HCT116 (cell line): ENCODE measurements at regions not wholly inside any gene's neighbourhood (a gene's known extent, or its start where the extent isn't known, plus 50 kb on each side); places are given as distances from the start of the nearest gene placed in this dataset.

ENCODE experiments used
- ATAC-seq: fragments of 200-7000 bp; cut with Tn5 transposase; 2 replicates; pipeline ENCODE4 v1.9.1; 2020; ENCODE audit warnings: mild to moderate bottlenecking, moderate library complexity
- BruUV-seq: library from RNA; stranded (reverse); fragments of 400-500 nt; replicated peaks from 2 replicates; lab custom pipeline; 2021; lab: Mats Ljungman, UMichigan
- CTCF ChIA-PET: fragments of 300-600 bp; sonication (Branson Sonifier 250); formaldehyde crosslinking; loops from one replicate; lab custom pipeline; 2021; ENCODE audit warnings: antibody characterized with exemption; lab: Charles Lee
- POLR2A ChIA-PET: fragments of 300-600, 350-600 bp; sonication (Branson Sonifier 250); formaldehyde crosslinking; loops from one replicate; lab custom pipeline; 2021; ENCODE audit warnings: antibody characterized with exemption; lab: Charles Lee
- RAD21 ChIA-PET, 2 experiments: fragments of 300-600 bp; sonication (Branson Sonifier 250); formaldehyde crosslinking; loops; one replicate each; lab custom pipeline; 2023; ENCODE audit warnings: low total read pairs in 2 of 2; ENCODE audit not compliant: uncharacterized antibody in 2 of 2, unreplicated experiment in 2 of 2, low non-redundant PET in 1 of 2; lab: Charles Lee
- DNase-seq: peaks from one replicate; pipeline ENCODE4 v3.0.0-alpha.2; 2010; ENCODE audit warnings: low read depth, low spot score
- H2AFZ ChIP-seq: fragments of 200-600 bp; shearing (Covaris generic), sonication (generic); 2 replicates; pipeline ENCODE4 v1.6.1; 2017; ENCODE audit warnings: low read depth, mixed run types, mixed read lengths, antibody characterized with exemption, low read length; ENCODE audit not compliant: poor library complexity, severe bottlenecking
- H3K27ac ChIP-seq: 2 replicates; pipeline ENCODE4 v1.5.1; 2012; ENCODE audit warnings: low read depth, low read length
- H3K27me3 ChIP-seq: fragments of 200-600 bp; sonication (generic); 2 replicates; pipeline ENCODE4 v1.6.1; 2016; ENCODE audit warnings: mixed run types, low read length, mixed read lengths; ENCODE audit not compliant: insufficient read depth
- H3K36me3 ChIP-seq, 2 experiments: fragments of 200-500 bp in 1 of 2; fragments of 200-600 bp in 1 of 2; sonication (Bioruptor generic) in 1 of 2; sonication (generic) in 1 of 2; 2 replicates each; pipeline versions ENCODE4 v1.5.1 to v1.6.1; 2014 to 2016; ENCODE audit warnings: low read length in 2 of 2, inconsistent platforms in 1 of 2, mixed read lengths in 1 of 2, mixed run types in 1 of 2; ENCODE audit not compliant: insufficient read depth in 2 of 2, control insufficient read depth in 1 of 2
- H3K4me1 ChIP-seq, 2 experiments: fragments of 200-600 bp in 1 of 2; sonication (generic) in 1 of 2; 2 replicates each; pipeline versions ENCODE4 v1.5.1 to v1.6.1; 2012 to 2017; ENCODE audit warnings: low read length in 2 of 2, inconsistent platforms in 1 of 2, mild to moderate bottlenecking in 1 of 2, mixed read lengths in 1 of 2, mixed run types in 1 of 2, moderate library complexity in 1 of 2; ENCODE audit not compliant: insufficient read depth in 2 of 2, control insufficient read depth in 1 of 2
- H3K4me2 ChIP-seq: fragments of 200-600 bp; sonication (generic); 2 replicates; pipeline ENCODE4 v1.6.1; 2017; ENCODE audit warnings: mixed run types, low read length, mixed read lengths
- H3K4me3 ChIP-seq, 2 experiments: fragments of 200-600 bp in 1 of 2; sonication (generic) in 1 of 2; replicated peaks in 1 of 2; 2 replicates each; pipeline ENCODE4 v1.5.1; 2011 to 2016; ENCODE audit warnings: low read length in 2 of 2, control low read depth in 1 of 2, low read depth in 1 of 2, mild to moderate bottlenecking in 1 of 2, mixed read lengths in 1 of 2, mixed run types in 1 of 2
- H3K79me2 ChIP-seq: fragments of 200-600 bp; sonication (generic); 2 replicates; pipeline ENCODE4 v1.6.1; 2017; ENCODE audit warnings: mild to moderate bottlenecking, mixed run types, low read length, moderate library complexity, mixed read lengths; ENCODE audit not compliant: insufficient read depth
- H3K9ac ChIP-seq: fragments of 200-600 bp; sonication (generic); 2 replicates; pipeline ENCODE4 v1.6.1; 2016; ENCODE audit warnings: low read length, mixed read lengths
- H3K9me2 ChIP-seq: fragments of 200-600 bp; sonication (generic), shearing (Covaris generic); 2 replicates; pipeline ENCODE4 v1.6.1; 2017; ENCODE audit warnings: mixed run types, mild to moderate bottlenecking, moderate library complexity; ENCODE audit not compliant: insufficient read depth
- H3K9me3 ChIP-seq, 2 experiments: fragments of 200-500 bp in 1 of 2; fragments of 200-600 bp in 1 of 2; sonication (Bioruptor generic) in 1 of 2; sonication (generic) in 1 of 2; 2 replicates each; pipeline ENCODE4 v1.6.1; 2014 to 2017; ENCODE audit warnings: low read length in 2 of 2, mixed read lengths in 2 of 2, inconsistent platforms in 1 of 2, low read depth in 1 of 2, mild to moderate bottlenecking in 1 of 2, mixed run types in 1 of 2, moderate library complexity in 1 of 2; ENCODE audit not compliant: control insufficient read depth in 1 of 2, insufficient read depth in 1 of 2
- H4K20me1 ChIP-seq: fragments of 200-600 bp; sonication (generic), shearing (Covaris generic); 2 replicates; pipeline ENCODE4 v1.6.1; 2017; ENCODE audit warnings: mixed run types, mild to moderate bottlenecking, moderate library complexity; ENCODE audit not compliant: insufficient read depth
- ELF1 ChIP-seq: IDR thresholded peaks from 2 replicates; pipeline ENCODE4 v1.6.1; 2012; ENCODE audit warnings: low read depth, borderline replicate concordance
- EZH2 ChIP-seq: fragments of 200-600 bp; sonication (generic); IDR thresholded peaks from 2 replicates; pipeline ENCODE4 v1.6.1; 2017; ENCODE audit warnings: antibody characterized with exemption, mixed run types
- ZFX ChIP-seq: fragments of 450-650 bp; IDR thresholded peaks from 2 replicates; pipeline ENCODE4 v1.6.1; 2017
- intact Hi-C: fragments of 100-400 bp; cut with micrococcal nuclease; formaldehyde crosslinking; loops from 2 replicates; pipeline ENCODE4 v1.10.0; 2022
- TF ChIP-seq, protein P1 (sequence below): IDR thresholded peaks from 2 replicates; pipeline ENCODE4 v1.6.1; 2011; ENCODE audit warnings: mild to moderate bottlenecking, low read length, moderate library complexity; ENCODE audit not compliant: insufficient replicate concordance; ENCODE audit errors: extremely low read depth
- TF ChIP-seq, protein P2 (sequence below): IDR thresholded peaks from 2 replicates; pipeline ENCODE4 v1.6.1; 2012; ENCODE audit warnings: low read depth

DNA sequence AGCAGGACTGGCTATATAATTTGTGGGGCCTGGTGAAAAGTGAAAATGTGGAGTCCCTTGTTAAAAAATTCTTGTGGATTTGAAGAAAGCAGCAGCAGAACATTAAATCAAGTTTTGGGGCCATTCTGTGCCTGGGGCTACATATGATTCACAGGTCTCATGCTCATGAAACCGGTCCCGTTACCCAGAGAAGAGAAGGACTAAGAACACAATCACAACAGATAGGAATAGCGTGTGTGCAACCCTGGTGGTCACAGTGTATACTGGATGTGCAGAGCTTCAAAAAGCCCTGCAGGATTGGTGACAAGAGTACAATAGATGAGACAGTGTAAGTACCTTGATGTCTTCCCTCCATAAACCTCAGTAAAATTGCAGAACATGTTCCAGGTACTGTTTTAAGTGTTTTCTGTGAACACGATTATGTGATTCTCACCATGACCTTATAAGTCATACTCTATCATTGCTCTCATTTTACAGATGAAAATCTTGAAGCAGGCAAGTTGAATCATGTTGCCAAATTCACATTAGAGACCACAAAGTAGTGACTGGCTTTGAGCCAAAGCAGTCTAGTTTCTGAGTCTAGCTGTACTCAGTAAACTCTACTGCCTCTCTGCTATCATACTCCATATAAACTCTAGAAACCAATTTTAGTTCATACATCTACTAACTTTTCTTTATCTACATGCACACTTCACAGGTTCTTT, 636.5 kb downstream of the TAF11L14 start:
- no peak for ATAC-seq
- H2AFZ ChIP-seq = no peak overlapping the region
- CTCF ChIA-PET = no interaction called here

More for the DNA sequence above, 636.5 kb downstream of the TAF11L14 start:
- no TSS peak for BruUV-seq
- no peak for DNase-seq
- TF ChIP-seq ELF1 (no peak), ZFX (no peak), EZH2 (no peak)
- TF ChIP-seq, protein P1, sequence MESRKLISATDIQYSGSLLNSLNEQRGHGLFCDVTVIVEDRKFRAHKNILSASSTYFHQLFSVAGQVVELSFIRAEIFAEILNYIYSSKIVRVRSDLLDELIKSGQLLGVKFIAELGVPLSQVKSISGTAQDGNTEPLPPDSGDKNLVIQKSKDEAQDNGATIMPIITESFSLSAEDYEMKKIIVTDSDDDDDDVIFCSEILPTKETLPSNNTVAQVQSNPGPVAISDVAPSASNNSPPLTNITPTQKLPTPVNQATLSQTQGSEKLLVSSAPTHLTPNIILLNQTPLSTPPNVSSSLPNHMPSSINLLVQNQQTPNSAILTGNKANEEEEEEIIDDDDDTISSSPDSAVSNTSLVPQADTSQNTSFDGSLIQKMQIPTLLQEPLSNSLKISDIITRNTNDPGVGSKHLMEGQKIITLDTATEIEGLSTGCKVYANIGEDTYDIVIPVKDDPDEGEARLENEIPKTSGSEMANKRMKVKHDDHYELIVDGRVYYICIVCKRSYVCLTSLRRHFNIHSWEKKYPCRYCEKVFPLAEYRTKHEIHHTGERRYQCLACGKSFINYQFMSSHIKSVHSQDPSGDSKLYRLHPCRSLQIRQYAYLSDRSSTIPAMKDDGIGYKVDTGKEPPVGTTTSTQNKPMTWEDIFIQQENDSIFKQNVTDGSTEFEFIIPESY = no peak
- TF ChIP-seq, protein P2, sequence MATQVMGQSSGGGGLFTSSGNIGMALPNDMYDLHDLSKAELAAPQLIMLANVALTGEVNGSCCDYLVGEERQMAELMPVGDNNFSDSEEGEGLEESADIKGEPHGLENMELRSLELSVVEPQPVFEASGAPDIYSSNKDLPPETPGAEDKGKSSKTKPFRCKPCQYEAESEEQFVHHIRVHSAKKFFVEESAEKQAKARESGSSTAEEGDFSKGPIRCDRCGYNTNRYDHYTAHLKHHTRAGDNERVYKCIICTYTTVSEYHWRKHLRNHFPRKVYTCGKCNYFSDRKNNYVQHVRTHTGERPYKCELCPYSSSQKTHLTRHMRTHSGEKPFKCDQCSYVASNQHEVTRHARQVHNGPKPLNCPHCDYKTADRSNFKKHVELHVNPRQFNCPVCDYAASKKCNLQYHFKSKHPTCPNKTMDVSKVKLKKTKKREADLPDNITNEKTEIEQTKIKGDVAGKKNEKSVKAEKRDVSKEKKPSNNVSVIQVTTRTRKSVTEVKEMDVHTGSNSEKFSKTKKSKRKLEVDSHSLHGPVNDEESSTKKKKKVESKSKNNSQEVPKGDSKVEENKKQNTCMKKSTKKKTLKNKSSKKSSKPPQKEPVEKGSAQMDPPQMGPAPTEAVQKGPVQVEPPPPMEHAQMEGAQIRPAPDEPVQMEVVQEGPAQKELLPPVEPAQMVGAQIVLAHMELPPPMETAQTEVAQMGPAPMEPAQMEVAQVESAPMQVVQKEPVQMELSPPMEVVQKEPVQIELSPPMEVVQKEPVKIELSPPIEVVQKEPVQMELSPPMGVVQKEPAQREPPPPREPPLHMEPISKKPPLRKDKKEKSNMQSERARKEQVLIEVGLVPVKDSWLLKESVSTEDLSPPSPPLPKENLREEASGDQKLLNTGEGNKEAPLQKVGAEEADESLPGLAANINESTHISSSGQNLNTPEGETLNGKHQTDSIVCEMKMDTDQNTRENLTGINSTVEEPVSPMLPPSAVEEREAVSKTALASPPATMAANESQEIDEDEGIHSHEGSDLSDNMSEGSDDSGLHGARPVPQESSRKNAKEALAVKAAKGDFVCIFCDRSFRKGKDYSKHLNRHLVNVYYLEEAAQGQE = no peak
- TF ChIP-seq, all 23 proteins: peak for 0
- no peaks in the 10 kb centered on the region for H3K79me2 ChIP-seq
- intact Hi-C loops = no loop called here
- no peaks in the 10 kb centered on the region for H3K36me3 ChIP-seq
- H3K27ac ChIP-seq = no peak overlapping the region
- peaks cover 4 to 16% of the 10 kb centered on the region in 2 experiments; a peak in 2 of 4 replicates for H3K9me3 ChIP-seq
- RAD21 ChIA-PET = no interaction called here
- no peak overlapping the region for H3K4me3 ChIP-seq
- no peak overlapping the region for H3K9ac ChIP-seq
- no peaks in the 10 kb centered on the region for H3K4me1 ChIP-seq
- no peak overlapping the region for H3K4me2 ChIP-seq
- no peaks in the 10 kb centered on the region for H3K9me2 ChIP-seq
- H3K27me3 ChIP-seq = no peaks in the 10 kb centered on the region
- POLR2A ChIA-PET = no interaction called here
- no peaks in the 10 kb centered on the region for H4K20me1 ChIP-seq
